NOMO-1 treated with DMSO at 0.1 percent for 48 hours (cell line): ENCODE measurements at regions not wholly inside any gene's neighbourhood (a gene's known extent, or its start where the extent isn't known, plus 50 kb on each side); places are given as distances from the start of the nearest gene placed in this dataset.

ENCODE experiments used
- DNase-seq: peaks from one replicate; lab custom pipeline; 2025; ENCODE audit not compliant: unreplicated experiment; lab: John Stamatoyannopoulos, UW

- no peak for DNase-seq
Measured at GRCh38 chr10:130757821-130758489, 553.6 kb downstream of the TCERG1L start.

DNA sequence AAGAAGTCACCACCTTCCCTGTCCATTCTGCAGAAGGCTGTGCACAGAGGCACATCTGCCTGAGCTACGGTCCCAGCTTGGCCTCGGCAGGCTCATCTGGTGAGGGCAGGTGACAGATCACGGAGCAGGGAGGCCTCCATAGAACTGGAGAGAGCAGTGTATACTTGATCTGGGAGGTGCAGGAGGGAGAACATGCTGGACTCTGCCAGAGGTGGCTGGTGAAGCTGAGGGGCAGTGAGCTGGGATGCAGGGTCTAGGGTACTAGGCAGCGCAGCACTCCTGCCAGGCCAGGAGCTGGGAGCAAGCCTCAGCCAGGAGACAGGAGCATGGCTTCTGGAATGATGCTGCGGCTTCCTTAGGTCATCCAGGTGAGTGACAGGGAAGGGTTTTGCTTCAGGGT is 553.0 kb downstream of the TCERG1L start:
- no peak for DNase-seq

GRCh38 chr10:130761032-130761575 is 550.4 kb downstream of the TCERG1L start:
- DNase-seq, result no peak

GRCh38 chr10:130761788-130762301 is 549.7 kb downstream of the TCERG1L start:
- no peak for DNase-seq

GRCh38 chr10:130762491-130762890 is 549.0 kb downstream of the TCERG1L start:
- DNase-seq, result no peak

GRCh38 chr10:130763071-130763470 is 548.5 kb downstream of the TCERG1L start:
- no peak for DNase-seq

DNA sequence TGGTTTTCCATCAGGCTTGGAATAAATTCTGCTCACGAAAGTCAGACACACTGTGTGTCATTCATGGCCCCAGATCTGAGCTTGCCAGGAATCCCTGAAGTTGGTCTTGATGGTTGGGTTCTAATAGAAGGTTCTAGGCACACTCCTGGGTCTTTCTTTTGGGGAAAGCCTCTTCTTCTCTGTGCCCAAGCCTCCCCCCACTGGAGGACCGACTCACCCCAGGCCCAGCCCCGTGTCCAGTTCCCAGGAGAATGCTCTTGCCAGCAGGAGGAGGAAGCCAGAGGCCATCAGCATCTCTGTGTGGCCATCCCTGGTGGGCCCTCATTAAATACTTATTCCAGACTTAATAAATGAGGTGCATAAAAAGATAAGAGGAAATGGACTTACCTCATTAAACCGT is 548.0 kb downstream of the TCERG1L start:
- DNase-seq, result no peak

- DNase-seq, result no peak
Measured at GRCh38 chr10:130764651-130765050, 546.9 kb downstream of the TCERG1L start.

DNA sequence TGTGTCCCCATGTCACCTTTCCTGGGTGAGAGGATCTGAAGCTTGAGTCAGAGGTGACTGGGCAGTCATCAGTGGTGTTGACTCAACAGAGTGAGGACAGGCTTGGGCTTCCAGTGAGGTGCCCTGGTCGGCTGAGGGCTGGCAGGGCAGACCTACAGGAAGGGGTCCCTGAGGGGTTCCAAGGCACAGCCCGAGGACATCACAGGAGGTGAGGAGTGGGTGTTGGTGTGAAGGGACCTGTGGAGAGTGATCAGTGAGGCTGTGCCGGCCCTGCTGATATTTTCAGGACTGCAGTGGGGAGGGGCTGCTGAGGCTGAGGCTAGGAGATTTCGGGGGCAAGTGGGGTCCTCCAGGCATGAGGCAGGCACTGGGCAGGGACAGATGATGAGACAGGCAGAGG is 545.5 kb downstream of the TCERG1L start:
- DNase-seq, result no peak

DNA sequence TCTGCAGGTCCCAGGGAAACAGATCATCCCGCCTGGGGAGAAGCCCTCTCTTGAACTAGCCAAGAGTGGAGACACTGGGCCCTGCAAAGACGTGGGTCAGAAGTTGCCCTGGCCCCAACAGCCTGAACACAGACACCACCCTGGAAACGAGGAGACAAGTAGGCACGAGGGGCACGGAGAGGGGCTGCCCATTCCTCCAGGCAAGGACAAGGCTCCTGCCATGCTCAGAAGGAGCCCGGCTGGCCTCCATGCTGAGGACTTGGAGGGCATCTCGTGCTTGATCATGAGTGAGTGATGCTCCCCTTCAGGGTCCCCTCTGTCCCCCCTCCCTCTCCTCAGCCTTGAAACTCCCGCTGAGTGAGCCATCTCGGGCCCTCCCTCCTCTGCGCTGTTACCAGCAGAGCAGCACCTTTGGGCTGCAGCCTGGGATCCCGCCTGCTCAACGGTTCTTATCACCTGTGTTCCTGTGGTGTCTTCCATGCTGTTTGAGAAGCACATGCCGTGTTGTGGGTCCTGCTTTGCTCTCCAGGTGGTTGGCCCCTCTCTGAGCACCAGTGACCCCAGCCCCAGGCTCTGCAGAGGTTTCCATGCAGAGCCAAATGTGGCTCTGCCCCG is 544.3 kb downstream of the TCERG1L start:
- DNase-seq, result no peak

- no peak for DNase-seq
Measured at GRCh38 chr10:130769146-130770017, 542.1 kb downstream of the TCERG1L start.

DNA sequence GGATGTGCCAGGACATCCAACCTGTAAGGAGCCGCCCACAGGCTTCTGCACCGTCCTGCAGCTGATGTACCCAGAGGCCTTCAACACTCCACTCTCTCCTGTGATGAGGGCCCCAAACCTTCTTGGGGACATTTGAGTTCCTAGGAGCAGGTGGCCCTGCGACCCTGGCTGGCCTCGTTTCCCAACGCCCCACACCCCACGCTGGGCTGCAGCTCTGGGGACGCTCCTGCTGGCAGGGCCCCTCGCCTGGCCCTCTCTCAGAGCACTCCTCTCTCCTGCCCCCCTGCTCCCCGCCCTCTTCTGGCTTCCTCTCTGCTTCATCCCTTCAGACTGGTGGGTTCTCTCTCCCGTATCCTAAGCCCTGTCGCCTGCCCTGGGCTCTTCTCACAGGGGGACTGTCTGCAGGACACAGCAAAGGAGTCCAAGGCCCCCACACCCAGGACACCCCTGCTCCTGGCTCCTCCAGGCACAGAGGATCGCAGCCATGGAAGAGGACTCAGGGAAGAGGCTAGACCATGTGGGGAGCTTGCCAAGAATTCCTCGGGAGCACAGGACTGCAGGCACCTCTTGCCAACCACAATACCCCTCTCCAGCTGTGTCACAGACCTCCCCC is 541.4 kb downstream of the TCERG1L start:
- no peak for DNase-seq

DNA sequence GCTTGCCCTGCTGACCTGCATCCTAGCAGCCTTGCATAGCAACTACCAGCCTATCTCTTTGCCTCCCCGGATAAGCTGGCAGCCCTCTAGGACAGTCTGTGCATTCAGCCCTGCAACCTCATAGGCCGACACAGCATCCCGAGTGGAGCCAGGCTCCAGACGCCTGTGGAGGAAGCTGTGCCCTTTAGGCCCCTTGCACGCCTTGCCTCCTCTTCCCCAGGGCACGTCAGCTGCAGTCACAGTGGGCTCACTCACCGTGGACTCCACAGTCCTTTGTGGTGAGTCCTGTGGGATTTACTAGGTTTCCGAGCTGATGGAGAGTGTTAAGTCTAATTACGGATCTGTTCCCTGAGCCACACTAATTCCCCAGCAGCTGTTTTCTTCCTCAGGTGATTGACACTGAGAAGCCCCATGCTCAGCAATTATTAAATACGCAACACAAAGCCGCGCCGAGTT is 540.0 kb downstream of the TCERG1L start:
- DNase-seq, result no peak

- DNase-seq, result no peak
Measured at GRCh38 chr10:130772056-130772455, 539.5 kb downstream of the TCERG1L start.

DNA sequence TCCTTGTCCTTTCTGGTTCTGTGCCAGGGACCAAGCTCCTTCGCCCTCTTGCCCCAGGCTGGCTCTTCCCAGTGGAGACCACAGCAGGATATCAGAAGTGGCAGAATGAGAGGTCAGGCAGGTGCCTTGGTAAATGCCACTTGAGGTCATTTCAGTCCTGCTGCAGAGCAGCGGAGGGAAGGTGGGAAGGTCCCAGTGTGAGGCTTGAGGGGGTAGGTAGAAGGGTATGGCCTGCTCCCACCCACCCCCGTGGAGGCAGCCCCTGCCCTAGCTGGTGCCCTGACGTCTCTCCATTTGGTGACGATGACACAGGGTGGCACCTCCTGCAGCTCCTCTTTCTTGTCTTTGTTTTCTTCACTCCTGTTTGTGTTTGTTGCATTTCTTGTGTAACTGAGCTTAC is 538.8 kb downstream of the TCERG1L start:
- no peak for DNase-seq

- DNase-seq, result no peak
Measured at GRCh38 chr10:130773941-130774340, 537.6 kb downstream of the TCERG1L start.

- no peak for DNase-seq
Measured at GRCh38 chr10:130774871-130775270, 536.6 kb downstream of the TCERG1L start.

- DNase-seq, result no peak
Measured at GRCh38 chr10:130775311-130775710, 536.2 kb downstream of the TCERG1L start.

- DNase-seq, result no peak
Measured at GRCh38 chr10:130776724-130777123, 534.8 kb downstream of the TCERG1L start.

GRCh38 chr10:130777507-130778165 is 533.9 kb downstream of the TCERG1L start:
- no peak for DNase-seq
